ENCODE measurements at regions not wholly inside any gene's neighbourhood (a gene's known extent, or its start where the extent isn't known, plus 50 kb on each side); places are given as distances from the start of the nearest gene placed in this dataset.

DNA sequence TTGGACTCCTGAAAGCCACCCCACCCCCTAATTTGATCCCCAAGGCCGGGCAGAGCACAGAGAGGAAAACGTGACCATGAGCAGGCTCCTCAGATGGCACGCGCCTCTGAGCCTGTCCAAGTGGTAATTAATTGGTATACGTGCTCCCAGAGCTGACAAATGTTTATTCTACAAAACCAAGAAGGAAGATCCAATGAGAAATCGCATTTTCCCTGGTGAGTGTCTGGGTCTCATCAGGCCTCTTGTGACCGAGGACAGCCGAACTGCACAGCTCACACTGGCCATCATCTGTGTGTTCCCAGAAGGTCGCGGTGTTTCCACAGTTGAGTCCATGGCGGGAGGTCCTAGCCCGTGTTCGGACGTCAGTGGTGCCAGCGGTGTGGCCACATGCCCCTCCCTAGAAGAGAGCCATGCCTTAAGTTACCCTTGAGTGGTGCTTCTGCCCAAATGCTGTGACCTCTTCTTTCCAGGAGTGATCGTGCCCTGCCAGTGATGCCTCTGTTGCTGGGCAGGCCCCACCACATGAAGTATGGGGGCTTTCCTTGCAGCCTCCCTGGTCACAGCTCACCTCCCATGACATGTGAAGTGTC is 317.5 kb upstream of the RTL1 start:
- no peak for DNase-seq

GRCh38 chr14:101221549-101222160 is 318.1 kb upstream of the RTL1 start:
- no peak for DNase-seq

DNA sequence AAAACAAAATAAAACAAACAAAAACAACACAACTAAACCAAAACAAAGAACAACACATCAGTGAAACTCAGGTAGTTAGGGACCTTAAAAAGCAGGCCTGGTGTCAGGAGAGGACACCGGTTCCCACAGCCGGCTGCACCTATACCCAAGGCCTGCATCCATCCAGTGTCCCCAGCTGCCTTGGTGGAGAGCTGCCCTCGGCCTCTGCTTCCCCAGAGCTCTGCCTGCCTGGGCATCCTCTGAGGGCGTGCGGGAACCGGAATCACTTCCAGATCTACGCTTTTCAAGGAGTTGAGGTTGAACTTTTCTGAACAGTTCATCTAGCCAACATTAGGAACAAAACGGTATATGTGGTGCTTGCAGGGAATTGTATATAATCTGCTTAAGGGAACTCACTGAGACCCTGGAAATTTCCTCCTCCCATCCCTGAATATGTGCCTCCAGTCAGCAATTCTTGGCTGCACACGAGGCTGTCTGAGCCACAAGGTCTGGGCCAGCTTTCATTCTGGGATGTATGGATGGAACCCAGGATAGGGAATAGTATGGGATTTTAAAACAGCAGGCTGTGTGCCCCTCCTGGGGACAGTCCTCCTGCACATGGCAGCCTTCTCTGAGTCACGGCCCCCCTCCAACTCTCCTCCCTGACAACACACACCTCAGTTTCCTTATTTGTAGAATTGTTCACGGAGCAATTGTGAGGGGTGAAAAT is 319.0 kb upstream of the RTL1 start:
- no peak for DNase-seq

GRCh38 chr14:101223127-101223526 is 319.6 kb upstream of the RTL1 start:
- no peak for DNase-seq

DNA sequence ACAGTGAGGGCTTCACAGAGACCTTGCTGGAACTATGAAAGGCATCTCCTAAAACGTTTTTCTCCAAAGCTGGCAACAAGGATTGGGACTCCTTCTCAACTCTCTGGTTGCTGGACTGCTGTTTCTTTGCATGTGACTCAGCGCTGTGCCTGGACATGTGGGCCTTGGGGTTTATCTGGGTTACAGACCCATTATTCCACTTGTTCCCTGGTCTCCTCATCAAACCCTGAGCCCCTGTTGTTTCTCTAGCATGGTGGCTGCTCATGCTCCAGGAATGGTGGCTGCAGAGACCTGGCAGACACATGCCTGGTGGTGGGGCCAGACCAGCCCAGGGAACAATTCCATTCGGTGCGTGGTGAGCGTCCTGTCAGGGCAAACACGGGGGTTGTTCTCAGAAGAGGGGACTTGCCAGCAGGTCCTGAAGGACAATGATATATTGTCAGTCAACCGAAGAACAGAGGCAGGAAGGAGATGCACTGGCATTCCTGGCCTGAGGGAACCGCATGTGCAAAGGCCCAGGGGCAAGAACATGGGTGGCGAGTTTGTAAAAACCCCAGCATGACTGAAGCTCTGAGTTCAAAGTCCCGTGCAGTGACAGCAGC is 320.1 kb upstream of the RTL1 start:
- no peak for DNase-seq

- DNase-seq = no peak
These were observed 321.0 kb upstream of the RTL1 start for GRCh38 chr14:101224356-101225156.

- DNase-seq = no peak
These were observed 321.9 kb upstream of the RTL1 start for GRCh38 chr14:101225157-101226152.

DNA sequence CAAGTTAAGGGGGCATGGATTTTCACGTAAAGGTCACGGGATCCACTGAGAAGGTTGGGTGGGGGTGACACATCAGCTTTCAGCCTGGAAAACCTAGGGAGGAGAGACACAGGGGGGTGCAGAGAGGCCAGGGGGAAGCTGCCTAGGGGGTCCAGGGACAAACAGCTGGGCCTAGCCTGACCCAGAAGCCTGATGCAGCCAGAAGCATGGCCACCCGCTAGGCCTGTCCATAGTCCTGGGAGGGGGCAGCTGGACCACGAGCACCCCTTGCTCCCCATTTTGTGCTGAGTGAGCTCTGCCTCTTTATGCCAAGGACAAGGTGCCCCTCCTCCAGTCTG is 322.7 kb upstream of the RTL1 start:
- DNase-seq = no peak

GRCh38 chr14:101226603-101227425 is 323.3 kb upstream of the RTL1 start:
- DNase-seq = no peak

DNA sequence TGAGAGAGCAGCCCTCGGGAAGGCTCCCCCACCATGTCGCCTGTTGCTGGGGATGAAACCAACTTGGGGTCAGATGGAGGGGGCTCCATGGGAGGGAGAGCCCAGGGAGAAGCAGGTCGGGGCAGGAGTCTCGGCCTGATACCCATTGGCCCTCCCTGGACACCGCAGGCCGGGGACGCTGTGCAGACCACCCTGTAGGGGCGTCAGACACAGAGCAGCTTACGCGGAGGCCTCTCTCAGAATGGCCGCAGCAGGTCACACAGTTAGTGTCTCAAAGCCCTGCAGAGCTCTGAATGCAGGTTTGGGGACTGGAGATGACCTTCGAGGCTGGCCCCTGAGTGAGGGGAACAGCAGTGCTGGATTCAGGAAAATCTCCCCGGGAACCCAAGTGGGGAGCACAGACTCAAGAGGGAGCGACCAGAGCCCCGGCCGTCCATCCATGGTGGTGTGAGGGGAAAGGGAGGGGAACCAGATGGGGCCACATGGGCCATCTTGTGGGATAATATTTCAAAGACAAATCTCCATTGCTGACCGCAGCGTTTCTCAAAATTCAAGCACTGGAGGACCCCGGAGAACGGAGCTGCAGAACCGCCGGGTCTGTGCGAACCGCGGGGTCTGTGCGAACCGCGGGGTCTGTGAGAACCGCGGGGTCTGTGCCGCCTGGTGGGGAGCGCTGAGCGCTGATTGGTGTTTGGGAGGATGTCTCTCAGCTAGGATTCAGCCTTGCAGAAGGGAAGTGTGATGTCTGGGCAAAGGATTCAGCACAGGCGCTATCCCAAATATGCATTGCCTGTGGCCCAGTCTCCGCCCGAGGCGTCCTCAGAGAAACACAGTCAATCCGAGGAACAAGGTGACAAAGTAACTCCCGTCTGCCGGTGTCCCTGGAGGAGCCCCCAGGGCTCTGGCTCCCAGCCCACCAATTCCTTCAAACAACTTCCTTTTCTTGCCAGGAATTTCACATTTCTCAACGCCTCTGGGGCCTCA is 324.4 kb upstream of the RTL1 start:
- DNase-seq = no peak

DNA sequence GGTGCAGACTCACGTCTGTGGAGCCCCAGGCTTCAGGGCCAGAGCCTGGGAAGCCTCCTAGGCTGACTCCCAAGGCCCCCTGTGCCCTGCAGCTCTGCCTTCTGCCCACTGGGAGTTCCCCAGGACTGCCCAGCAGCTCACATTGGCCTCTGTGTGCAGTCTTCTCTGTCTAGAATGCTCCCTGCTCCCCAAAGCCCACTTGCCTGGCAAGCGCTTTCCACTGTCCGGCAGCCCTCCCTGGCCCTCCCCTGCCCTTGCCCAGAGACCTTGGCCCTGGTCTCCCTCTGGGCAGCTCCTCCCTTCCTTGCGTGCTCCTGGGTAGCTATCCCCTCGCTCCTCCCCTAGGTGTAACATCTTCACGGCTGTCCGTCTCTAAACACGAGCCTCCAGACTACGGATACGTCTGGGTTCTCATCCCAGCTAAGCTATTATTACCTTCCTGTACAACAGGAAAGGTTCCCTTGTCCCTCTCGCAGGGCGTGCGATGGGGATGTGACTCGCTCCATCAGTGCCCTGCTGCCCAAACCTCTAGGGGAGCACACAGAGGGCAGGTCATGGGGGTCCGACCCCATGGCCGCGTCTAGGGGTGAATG is 325.5 kb upstream of the RTL1 start:
- no peak for DNase-seq

DNA sequence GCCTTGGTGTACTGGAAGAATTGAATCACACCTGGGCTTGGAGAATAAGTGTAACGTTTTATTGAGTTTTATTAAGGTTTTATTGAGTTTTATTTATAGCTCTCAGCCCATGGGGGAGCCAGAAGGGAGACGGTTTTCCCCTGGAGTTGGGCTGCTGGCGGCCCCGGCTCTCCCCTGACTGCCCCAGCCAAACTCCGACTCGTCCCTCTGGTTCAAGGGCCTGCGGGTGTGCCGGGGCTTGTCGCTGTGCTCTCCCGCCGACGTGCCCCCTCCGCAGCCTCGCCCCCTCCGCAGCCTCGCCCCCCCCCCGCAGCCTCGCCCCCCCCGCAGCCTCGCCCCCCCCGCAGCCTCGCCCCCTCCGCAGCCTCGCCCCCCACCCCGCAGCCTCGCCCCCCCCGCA is 326.1 kb upstream of the RTL1 start:
- DNase-seq = no peak

GRCh38 chr14:101230161-101230850 is 326.8 kb upstream of the RTL1 start:
- no peak for DNase-seq

- DNase-seq = no peak
These were observed 327.5 kb upstream of the RTL1 start for GRCh38 chr14:101230851-101231550.

GRCh38 chr14:101231828-101232227 is 328.3 kb upstream of the RTL1 start:
- no peak for DNase-seq

DNA sequence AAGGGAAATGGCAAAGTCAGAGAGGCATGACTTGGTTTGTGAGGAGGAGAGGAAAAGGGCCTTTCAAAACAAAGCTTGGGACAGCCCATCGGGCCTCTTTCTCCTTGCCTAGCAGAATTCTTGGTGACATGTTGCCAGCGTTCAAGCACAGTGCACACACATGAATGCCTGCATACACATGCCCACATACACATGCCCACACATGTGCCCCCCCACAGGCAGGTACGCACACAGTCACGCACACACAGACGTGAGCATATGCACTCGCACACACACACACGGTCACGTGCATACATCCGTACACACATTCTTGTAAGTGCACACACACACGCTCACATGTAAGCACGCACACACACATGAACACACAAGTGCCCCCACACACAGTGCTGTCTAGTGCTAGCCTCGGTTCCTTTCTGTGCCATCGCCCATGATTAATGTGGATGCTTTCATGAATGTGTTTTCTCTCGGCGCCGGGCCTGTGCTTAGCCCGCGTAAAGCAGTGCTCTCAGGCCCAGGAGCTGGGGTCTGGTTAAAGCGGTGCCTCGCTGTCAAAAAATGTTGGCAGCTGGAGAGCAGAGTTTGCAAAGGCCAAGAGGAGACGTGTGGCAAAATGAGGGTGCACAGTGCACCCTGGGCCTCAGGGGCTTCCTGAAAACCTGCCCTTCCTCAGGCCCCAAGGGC is 328.8 kb upstream of the DIO3 start:
- no peak for DNase-seq

- DNase-seq = no peak
These were observed 328.3 kb upstream of the DIO3 start for GRCh38 chr14:101233021-101233366.

DNA sequence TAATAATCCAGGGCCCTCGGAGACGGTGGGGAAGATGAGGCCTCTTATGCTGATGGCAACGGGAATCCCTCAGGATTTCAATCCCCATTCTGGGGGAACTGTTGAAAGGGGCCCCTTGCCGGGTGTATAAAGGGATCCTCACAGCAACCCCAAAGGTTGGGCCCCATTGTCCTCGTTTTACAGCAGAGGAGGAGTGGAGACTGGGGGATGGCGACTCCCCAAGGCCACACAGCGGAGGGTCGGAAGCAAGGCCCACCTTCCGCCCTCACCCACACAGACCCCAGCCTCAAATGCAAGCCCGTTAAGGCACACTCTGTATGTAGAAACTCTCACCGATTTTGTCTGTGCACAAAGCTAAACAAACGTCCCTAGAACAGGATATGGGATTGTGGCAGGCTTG is 327.9 kb upstream of the DIO3 start:
- DNase-seq = no peak

All from Kasumi-1 (cell line).